Glutamatergic neuron (in vitro differentiated cells): ENCODE measurements at regions not wholly inside any gene's neighbourhood (a gene's known extent, or its start where the extent isn't known, plus 50 kb on each side); places are given as distances from the start of the nearest gene placed in this dataset.

Source experiments
- DNase-seq: peaks from one replicate; pipeline ENCODE4 v3.0.0; 2022
- H3K27ac Mint-ChIP-seq: one replicate; pipeline ENCODE4 v1.8.0; 2020; ENCODE audit warnings: mild to moderate bottlenecking, mixed read lengths, inconsistent platforms; ENCODE audit not compliant: unreplicated experiment
- H3K27me3 Mint-ChIP-seq: one replicate; pipeline ENCODE4 v1.8.0; 2020; ENCODE audit warnings: mild to moderate bottlenecking, moderate library complexity, mixed read lengths, inconsistent platforms; ENCODE audit not compliant: unreplicated experiment
- H3K36me3 Mint-ChIP-seq: one replicate; pipeline ENCODE4 v1.8.0; 2020; ENCODE audit warnings: mild to moderate bottlenecking, mixed read lengths, inconsistent platforms; ENCODE audit not compliant: unreplicated experiment
- H3K4me1 Mint-ChIP-seq: one replicate; pipeline ENCODE4 v1.8.0; 2020; ENCODE audit warnings: mild to moderate bottlenecking, low read depth, mixed read lengths, inconsistent platforms; ENCODE audit not compliant: unreplicated experiment
- H3K4me3 Mint-ChIP-seq: one replicate; pipeline ENCODE4 v1.8.0; 2020; ENCODE audit warnings: mild to moderate bottlenecking, mixed read lengths, inconsistent platforms; ENCODE audit not compliant: unreplicated experiment
- H3K9me3 Mint-ChIP-seq: one replicate; pipeline ENCODE4 v1.8.0; 2020; ENCODE audit warnings: mild to moderate bottlenecking, moderate library complexity, mixed read lengths, inconsistent platforms; ENCODE audit not compliant: unreplicated experiment
- TF ChIP-seq, protein P1 (sequence below): fragments of 200-600 bp; sonication (generic); IDR thresholded peaks from one replicate; pipeline ENCODE4 v1.5.0; 2021; ENCODE audit not compliant: partially characterized antibody, unreplicated experiment

DNA sequence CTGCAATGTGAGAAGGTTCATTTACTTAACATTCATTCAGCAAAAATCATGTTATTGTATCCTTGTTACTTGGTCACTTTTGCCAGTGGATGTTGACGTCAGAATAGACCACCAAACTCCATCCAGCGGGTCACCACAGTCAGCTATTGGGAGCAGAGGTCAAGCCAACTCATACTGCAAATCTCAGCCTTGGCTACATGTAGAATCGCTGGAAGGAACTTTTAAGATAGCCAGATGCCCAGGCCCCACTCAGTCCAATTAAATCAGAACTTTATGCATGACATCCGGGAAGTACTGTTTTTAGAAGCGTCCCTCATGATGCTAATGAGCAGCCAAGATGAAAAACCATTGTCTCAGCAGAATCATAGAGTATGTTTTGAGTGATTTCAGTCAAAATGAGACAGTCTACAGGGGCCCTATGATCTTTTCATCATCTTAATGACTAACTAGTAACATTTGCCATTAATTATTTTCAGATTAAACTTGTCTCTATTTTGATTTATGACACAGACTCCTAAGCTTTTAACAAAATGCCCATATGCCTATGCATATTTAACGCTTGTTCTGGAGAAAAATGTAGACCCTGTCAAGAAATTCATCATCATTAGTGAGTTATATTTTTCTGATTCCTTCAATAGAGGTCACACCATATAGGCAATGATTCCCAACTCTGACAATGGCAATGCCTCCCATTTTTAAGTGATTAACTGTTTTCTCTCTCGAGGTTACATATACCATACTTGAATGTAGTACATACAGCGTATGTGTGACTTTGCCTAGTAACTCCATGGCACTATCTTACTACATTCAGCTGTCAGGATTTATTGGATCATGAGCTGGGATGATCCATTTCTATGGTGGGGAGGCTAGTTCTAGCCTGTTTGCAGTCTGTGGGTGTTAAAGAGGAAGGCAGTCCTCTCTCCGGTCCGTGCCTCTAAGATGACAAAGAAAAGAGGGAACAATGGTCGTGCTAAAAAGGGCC is 63.7 kb upstream of the CCBE1 start:
- Mint-ChIP-seq H3K27ac (no peak overlapping the region), H3K4me1 (no peaks in the 10 kb centered on the region), H3K36me3 (no peaks in the 10 kb centered on the region), H3K4me3 (no peak overlapping the region), H3K9me3 (no peaks in the 10 kb centered on the region), H3K27me3 (peaks cover 2% of the 10 kb centered on the region)
- TF ChIP-seq, protein P1, sequence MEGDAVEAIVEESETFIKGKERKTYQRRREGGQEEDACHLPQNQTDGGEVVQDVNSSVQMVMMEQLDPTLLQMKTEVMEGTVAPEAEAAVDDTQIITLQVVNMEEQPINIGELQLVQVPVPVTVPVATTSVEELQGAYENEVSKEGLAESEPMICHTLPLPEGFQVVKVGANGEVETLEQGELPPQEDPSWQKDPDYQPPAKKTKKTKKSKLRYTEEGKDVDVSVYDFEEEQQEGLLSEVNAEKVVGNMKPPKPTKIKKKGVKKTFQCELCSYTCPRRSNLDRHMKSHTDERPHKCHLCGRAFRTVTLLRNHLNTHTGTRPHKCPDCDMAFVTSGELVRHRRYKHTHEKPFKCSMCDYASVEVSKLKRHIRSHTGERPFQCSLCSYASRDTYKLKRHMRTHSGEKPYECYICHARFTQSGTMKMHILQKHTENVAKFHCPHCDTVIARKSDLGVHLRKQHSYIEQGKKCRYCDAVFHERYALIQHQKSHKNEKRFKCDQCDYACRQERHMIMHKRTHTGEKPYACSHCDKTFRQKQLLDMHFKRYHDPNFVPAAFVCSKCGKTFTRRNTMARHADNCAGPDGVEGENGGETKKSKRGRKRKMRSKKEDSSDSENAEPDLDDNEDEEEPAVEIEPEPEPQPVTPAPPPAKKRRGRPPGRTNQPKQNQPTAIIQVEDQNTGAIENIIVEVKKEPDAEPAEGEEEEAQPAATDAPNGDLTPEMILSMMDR = no peak
- no peak for DNase-seq

DNA sequence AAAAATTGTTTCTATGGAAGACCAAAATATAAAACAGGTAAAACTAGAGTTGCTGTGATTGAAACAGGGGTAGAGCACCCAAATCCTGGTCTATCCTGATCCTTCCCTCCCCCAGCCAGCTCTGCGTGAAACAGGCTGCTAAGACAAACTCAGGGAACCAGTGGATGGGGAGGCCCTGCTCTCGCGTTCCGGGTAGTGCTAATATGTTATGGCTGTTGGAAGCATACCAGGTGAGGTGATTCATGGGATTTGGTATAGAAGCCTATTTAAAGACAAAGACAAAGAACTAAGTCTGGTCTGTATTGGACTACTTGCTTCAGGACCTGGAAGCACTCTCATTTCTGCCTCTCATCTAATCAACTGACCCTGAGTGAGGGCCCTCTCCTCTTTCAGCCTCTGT is 63.0 kb upstream of the CCBE1 start:
- H3K27me3 Mint-ChIP-seq = peaks cover 2% of the 10 kb centered on the region
- H3K4me1 Mint-ChIP-seq = no peaks in the 10 kb centered on the region
- no peak overlapping the region for H3K4me3 Mint-ChIP-seq
- TF ChIP-seq, protein P1 = no peak
- no peak for DNase-seq
- H3K27ac Mint-ChIP-seq = no peak overlapping the region
- H3K9me3 Mint-ChIP-seq = no peaks in the 10 kb centered on the region
- H3K36me3 Mint-ChIP-seq = no peaks in the 10 kb centered on the region

DNA sequence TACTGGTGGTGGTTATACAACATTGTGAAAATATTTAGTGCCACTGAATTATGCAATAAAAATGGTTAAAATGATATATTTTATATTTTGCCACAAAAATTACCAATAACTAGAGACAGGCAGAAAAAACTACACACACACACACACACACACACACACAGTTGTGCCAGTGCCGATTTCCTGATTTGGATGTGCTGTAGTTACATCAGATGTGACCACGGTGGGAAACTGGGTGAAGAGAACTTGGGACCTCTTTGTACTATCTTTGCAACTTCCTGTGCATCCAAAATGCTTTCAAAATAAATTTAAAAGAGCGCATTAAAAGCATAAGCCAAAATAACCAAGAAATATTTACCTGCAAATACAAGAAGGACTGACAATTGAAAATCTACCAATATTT is 61.6 kb upstream of the CCBE1 start:
- H3K27ac Mint-ChIP-seq = no peak overlapping the region
- no peak for DNase-seq
- TF ChIP-seq, protein P1 = no peak
- H3K27me3 Mint-ChIP-seq = peaks cover 2% of the 10 kb centered on the region
- no peaks in the 10 kb centered on the region for H3K4me1 Mint-ChIP-seq
- peaks cover 1% of the 10 kb centered on the region for H3K9me3 Mint-ChIP-seq
- no peaks in the 10 kb centered on the region for H3K36me3 Mint-ChIP-seq
- H3K4me3 Mint-ChIP-seq = no peak overlapping the region

DNA sequence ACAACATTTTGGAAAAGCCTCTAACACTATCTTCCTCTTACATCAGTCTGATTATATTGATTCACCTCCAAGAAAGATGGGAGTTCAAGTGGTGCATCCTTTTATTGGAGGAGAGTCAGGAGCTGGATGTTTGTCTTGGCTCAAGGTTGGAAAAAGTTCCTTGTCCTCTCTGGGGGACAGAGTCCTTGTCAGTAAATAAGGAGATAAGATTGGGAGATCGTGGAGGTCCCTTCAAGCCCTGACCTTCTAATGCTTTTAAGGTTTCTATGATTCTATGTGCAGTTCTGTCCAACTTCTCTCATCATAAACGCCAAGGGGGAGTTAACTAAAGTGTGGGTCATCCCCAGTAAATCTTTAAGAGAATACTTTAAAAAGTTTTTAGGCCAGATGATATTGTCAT is 60.9 kb upstream of the CCBE1 start:
- no peak for DNase-seq
- Mint-ChIP-seq H3K4me3 (no peak overlapping the region), H3K4me1 (no peaks in the 10 kb centered on the region), H3K36me3 (no peaks in the 10 kb centered on the region), H3K27me3 (peaks cover 2% of the 10 kb centered on the region), H3K9me3 (peaks cover 2% of the 10 kb centered on the region), H3K27ac (no peak overlapping the region)
- TF ChIP-seq, protein P1 = no peak

DNA sequence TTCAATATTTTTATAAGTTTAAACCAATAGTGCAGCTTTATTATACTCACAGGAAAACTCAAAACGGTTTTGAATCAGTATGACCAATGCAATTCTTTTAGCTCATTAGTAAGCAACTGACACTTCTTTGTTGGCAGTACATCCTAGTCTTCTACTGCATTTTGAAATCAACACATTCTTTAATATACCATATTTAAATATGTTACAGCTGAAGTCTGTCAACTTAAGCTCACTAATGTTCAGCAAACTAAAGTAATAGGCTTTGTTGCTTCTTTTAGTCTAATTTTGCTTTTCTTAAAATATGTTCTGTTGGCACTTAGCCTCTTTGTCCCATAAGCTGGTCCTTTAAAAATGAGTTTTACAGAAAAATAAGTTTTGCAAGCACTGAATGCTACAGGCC is 55.4 kb upstream of the CCBE1 start:
- Mint-ChIP-seq H3K9me3 (peaks cover 2% of the 10 kb centered on the region), H3K36me3 (no peaks in the 10 kb centered on the region), H3K4me1 (no peaks in the 10 kb centered on the region), H3K27me3 (peaks cover 2% of the 10 kb centered on the region), H3K4me3 (no peak overlapping the region), H3K27ac (no peak overlapping the region)
- TF ChIP-seq, protein P1 = no peak
- DNase-seq = no peak
